ENCODE measurements at regions not wholly inside any gene's neighbourhood (a gene's known extent, or its start where the extent isn't known, plus 50 kb on each side); places are given as distances from the start of the nearest gene placed in this dataset.

GRCh38 chr12:97681612-97682504, 219.3 kb downstream of the RMST start:
- TF ChIP-seq CTCF (IDR thresholded peaks at IDR 0.05) (no peak), EZH2 (IDR thresholded peaks at IDR 0.05; ENCODE audit: borderline replicate concordance, insufficient read depth, low read depth, low read length, poor library complexity, severe bottlenecking) (no peak)
